Dedifferentiated amniotic fluid mesenchymal stem cell (primary cell): ENCODE measurements at regions not wholly inside any gene's neighbourhood (a gene's known extent, or its start where the extent isn't known, plus 50 kb on each side); places are given as distances from the start of the nearest gene placed in this dataset.

Experiments
- DNase-seq: peaks from one replicate; pipeline ENCODE4 v3.0.0-alpha.2; 2016; ENCODE audit errors: extremely low spot score

DNA sequence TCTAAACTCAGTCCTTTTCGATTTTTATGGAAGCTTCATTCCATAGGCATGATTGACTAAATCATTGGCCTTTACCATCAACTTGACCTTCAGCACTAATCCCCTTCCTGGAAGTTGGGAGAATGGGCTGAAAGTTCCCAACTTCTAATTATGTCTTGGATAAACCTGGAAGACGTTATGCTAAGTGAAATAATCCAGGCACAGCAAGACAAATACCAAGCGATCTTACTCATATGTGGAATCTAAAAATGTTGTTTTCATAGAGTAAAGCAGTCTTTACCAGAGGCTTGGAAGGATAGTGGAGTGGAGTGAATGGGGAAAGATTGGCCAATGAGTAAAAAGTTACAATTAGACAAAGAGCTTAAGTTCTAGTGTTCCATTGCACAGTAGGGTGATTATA, 1453.2 kb downstream of the PLA2G4A start:
- peak; percentile 49 for DNase-seq

GRCh38 chr1:188295157-188295556, 1466.4 kb downstream of the PLA2G4A start:
- no peak for DNase-seq

DNA sequence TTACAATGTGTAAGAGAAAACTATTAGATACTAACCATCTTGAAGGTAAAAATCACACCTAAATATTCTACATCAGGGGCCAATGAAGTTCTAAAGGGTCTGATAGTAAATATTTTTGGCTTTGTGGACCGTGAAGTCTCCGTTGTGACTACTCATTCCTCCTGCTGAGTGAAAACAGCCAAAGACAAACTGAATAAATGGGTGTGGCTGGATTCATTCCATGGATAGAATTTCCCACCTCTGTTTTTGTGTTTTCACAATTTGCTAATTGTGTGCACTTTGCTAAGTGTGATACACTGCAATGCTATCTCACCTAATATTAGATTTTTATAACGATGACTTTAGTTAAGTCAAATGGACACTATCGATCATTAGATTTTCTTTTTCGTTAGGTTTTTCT, 1474.0 kb downstream of the PLA2G4A start:
- no peak for DNase-seq

GRCh38 chr1:188314557-188315137, 1485.9 kb downstream of the PLA2G4A start:
- no peak for DNase-seq

DNA sequence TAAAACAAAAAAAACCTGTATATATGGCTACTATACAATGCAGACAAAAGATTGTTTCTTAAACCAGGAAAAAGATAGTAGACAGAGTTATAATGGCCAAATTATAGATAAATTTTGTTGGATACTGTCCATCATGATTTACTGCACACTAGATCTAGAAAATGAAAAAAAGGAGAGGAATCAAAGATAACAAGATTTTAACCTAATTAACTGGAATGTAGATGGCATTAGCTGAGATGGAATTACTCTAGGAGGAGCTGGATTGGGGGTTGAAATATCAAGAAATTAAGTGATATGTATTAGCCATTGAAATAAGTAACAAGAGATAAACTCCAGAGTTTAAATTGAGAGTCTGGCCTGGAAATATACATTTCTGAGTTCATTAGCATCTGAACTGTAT, 1489.1 kb downstream of the PLA2G4A start:
- DNase-seq: no peak

- no peak for DNase-seq
Measured at GRCh38 chr1:188325211-188325610, 1496.5 kb downstream of the PLA2G4A start.

GRCh38 chr1:188343914-188344313, 1515.2 kb downstream of the PLA2G4A start:
- DNase-seq: no peak

DNA sequence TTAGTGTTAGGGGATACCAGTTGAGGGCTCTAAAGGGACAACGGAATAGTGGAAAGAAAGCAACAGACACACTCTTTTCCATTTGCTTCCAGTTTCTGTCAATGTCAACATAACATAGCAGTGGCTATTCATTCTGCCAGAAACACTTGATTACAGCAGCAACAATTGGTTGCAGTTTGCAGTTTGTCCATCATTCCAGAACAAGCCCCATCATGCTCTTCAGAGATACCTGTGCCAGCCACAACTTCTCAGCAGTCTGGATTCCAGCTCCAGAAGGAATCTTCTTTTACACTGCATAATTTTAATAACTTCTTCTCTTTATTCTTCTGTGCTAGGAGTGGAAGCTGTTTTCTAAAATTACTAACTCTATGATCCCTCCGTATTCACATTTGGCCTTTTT, 1521.4 kb downstream of the PLA2G4A start:
- DNase-seq: no peak

GRCh38 chr1:188355082-188355481, 1526.3 kb downstream of the PLA2G4A start:
- DNase-seq: no peak

- DNase-seq: no peak
Measured at GRCh38 chr1:188355847-188356246, 1527.1 kb downstream of the PLA2G4A start.

- no peak for DNase-seq
Measured at GRCh38 chr1:188359315-188359714, 1530.6 kb downstream of the PLA2G4A start.

DNA sequence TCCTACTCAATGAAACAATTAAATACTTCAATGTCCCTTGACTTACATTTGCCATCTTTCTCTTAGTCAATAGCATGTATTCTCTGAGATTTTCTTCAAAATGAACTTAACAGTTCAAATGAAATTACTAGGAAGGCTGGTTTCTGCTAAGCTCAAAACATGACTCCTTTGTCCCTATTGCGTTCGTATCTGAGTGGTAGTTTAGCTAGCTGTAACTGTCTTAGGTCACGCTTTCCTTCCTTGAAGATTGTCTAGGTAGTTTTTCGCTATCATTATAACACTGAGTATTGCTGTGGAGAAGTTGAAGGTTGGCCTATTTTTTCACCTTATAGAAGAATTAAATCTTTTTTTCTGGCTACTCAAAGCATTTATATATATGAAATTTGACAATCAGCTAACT, 1535.2 kb downstream of the PLA2G4A start:
- no peak for DNase-seq

- no peak for DNase-seq
Measured at GRCh38 chr1:188364927-188365449, 1536.2 kb downstream of the PLA2G4A start.

DNA sequence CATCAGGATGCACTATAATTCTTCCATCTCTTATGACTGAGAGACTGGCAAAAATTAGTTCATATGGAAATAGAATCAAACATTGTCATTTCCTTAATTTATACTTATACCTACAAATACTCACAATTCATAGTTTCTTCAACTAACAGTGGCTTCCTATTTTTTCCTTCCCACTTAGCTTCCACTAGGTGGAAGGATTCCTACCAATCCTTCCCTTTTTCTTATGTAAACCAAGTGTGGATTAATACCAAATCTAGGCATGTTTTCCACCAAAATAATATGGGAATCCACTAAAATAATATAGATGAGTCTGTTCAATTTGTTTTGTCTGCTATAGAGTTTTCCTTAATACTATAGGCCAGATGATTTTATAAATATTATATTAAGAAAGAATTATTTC, 1537.1 kb downstream of the PLA2G4A start:
- no peak for DNase-seq

GRCh38 chr1:188367661-188368060, 1538.9 kb downstream of the PLA2G4A start:
- no peak for DNase-seq

- no peak for DNase-seq
Measured at GRCh38 chr1:188371295-188371806, 1542.6 kb downstream of the PLA2G4A start.

GRCh38 chr1:188372821-188373220, 1544.1 kb downstream of the PLA2G4A start:
- DNase-seq: no peak

GRCh38 chr1:188382851-188383250, 1554.1 kb downstream of the PLA2G4A start:
- no peak for DNase-seq

DNA sequence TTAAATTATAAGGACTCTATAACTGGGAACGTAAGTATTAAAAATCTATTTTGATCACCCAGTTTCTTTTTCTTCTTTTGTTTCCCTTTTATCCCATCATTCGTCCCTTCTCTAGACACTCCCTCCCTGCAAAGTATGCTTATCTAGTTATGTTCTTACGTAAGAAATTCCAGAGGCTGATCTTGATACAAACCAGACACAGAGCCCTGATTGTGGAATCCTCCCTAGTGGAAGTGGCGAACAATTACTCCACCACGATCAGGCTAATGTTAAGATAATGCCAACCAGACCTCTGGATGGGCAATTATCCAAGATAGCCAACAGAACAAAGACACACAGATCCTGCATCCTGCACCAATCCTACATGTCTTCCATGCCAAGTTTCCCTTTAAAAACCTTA, 1557.4 kb downstream of the PLA2G4A start:
- no peak for DNase-seq

DNA sequence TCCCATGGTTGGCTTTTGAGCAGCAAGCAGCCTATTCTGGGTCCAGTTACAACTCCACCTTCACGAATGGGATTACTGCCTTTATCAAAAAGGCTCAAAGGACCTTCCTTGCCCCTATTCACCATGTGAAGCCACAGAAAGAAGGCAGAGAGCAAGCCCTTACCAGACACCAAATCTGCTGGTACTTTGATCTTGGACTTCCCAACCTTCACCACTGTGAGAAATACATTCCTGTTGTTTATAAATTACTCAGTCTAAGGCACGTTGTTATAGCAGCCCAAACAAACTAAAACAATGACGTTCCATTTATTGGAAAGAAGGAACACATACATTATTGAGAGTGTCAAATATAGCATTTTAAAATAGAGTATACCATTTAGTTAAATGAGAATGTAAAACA, 1557.9 kb downstream of the PLA2G4A start:
- DNase-seq: no peak

- DNase-seq: no peak
Measured at GRCh38 chr1:188394677-188395076, 1565.9 kb downstream of the PLA2G4A start.

DNA sequence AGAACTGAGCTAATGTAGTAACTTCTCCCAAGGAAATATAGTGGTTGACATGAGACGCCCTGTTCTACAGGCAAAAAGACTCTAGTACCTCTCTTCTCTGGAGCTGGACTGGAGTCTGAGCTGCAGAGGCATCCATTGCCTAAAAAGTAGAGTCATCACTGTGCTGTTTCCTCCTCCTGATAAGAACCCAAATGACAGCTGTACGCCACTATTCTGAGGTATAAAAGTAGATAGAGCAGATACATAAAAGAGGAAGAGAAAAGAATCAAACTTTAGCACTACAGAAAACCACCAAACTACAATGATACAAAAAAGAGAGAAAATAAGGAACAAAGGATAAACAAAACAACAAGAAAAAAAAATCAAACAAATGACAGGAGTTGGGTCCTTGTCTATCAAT, 1568.8 kb downstream of the PLA2G4A start:
- no peak for DNase-seq

- DNase-seq: no peak
Measured at GRCh38 chr1:188402986-188403385, 1574.2 kb downstream of the PLA2G4A start.

DNA sequence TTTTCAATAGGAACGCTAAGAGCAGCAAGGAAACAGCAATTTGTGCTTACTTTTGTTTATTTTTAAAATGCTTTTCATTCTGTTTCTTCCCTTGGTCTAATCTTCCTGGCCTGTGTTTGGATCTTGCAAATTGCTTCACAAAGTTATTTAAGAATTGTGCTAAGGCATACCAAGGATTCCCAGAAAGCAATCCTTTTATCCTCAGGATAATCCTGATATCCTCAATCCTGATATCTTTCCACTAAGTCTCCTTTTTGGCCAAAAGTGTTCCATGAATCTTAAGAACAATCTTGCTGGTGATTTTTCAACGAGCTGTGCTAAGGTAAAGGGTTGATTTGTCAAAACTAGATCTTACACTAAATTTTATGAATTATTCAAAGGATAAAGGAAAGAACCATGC, 1577.9 kb downstream of the PLA2G4A start:
- no peak for DNase-seq
